AG09319 (cell line): ENCODE measurements at regions not wholly inside any gene's neighbourhood (a gene's known extent, or its start where the extent isn't known, plus 50 kb on each side); places are given as distances from the start of the nearest gene placed in this dataset.

Experiments used
- DNase-seq: peaks from one replicate; pipeline ENCODE4 v3.0.0-alpha.2; 2010; ENCODE audit warnings: low read depth; ENCODE audit errors: extremely low read depth
- CTCF ChIP-seq: IDR thresholded peaks from 2 replicates; pipeline ENCODE4 v1.5.1; 2011; ENCODE audit warnings: low read depth, mild to moderate bottlenecking, inconsistent platforms, low read length, moderate library complexity

GRCh38 chr11:100584201-100584985 is 102.7 kb upstream of the ARHGAP42 start:
- no peak for DNase-seq

GRCh38 chr11:100585728-100586127 is 101.4 kb upstream of the ARHGAP42 start:
- DNase-seq = no peak
- no peak for TF ChIP-seq CTCF

More at GRCh38 chr11:100584201-100584985, 102.7 kb upstream of the ARHGAP42 start:
- TF ChIP-seq CTCF = no peak

GRCh38 chr11:100586361-100587101 is 100.6 kb upstream of the ARHGAP42 start:
- DNase-seq = no peak
- no peak for TF ChIP-seq CTCF

- no peak for DNase-seq
- TF ChIP-seq CTCF = no peak
Measured at GRCh38 chr11:100592619-100593260, 94.3 kb upstream of the ARHGAP42 start.

GRCh38 chr11:100593291-100593690 is 93.8 kb upstream of the ARHGAP42 start:
- no peak for DNase-seq
- no peak for TF ChIP-seq CTCF

GRCh38 chr11:100594320-100594719 is 92.8 kb upstream of the ARHGAP42 start:
- no peak for DNase-seq

More at GRCh38 chr11:100594320-100594719, 92.8 kb upstream of the ARHGAP42 start:
- TF ChIP-seq CTCF = no peak
